K562 (cell line): ENCODE measurements at regions not wholly inside any gene's neighbourhood (a gene's known extent, or its start where the extent isn't known, plus 50 kb on each side); places are given as distances from the start of the nearest gene placed in this dataset.

Experiments
- MYBL2 ChIP-seq, 2 experiments: fragments of 450-650 bp in 1 of 2; sonication (generic) in 1 of 2; formaldehyde crosslinking in 1 of 2; IDR thresholded peaks; 2 replicates each; pipeline versions ENCODE4 v1.6.1 to v1.8.1; 2017 to 2022; ENCODE audit warnings: borderline replicate concordance in 1 of 2, inconsistent platforms in 1 of 2, low read depth in 1 of 2, mild to moderate bottlenecking in 1 of 2, missing genetic modification reagents in 1 of 2, moderate library complexity in 1 of 2
- NFIC ChIP-seq: fragments of 450-650 bp; IDR thresholded peaks from 2 replicates; pipeline ENCODE4 v1.6.1; 2017; ENCODE audit warnings: mild to moderate bottlenecking, inconsistent platforms
- RBM14 ChIP-seq: fragments of 200-400 bp; formaldehyde crosslinking; IDR thresholded peaks from 2 replicates; pipeline ENCODE4 v1.6.1; 2018; ENCODE audit warnings: low read depth, mild to moderate bottlenecking, low read length, moderate library complexity, borderline replicate concordance; ENCODE audit not compliant: insufficient read depth
- TF ChIP-seq, protein P1 (sequence below): fragments of 250-450 bp; sonication (Bioruptor Pico); IDR thresholded peaks from 2 replicates; pipeline ENCODE4 v1.5.0; 2022; ENCODE audit warnings: mild to moderate bottlenecking
- TF ChIP-seq, protein P2 (sequence below): fragments of 150-350 bp; IDR thresholded peaks from 2 replicates; pipeline ENCODE4 v1.6.1; 2014; ENCODE audit warnings: low read depth, mild to moderate bottlenecking, low read length, borderline replicate concordance
- TF ChIP-seq, protein P3 (sequence below): fragments of 450-650 bp; IDR thresholded peaks from 2 replicates; pipeline ENCODE4 v1.6.1; 2017; ENCODE audit warnings: antibody characterized with exemption
- TF ChIP-seq, protein P4 (sequence below): fragments of 250-450 bp; sonication (Bioruptor Pico); IDR thresholded peaks from 2 replicates; pipeline ENCODE4 v1.4.0; 2020; ENCODE audit warnings: mild to moderate bottlenecking, moderate library complexity

DNA sequence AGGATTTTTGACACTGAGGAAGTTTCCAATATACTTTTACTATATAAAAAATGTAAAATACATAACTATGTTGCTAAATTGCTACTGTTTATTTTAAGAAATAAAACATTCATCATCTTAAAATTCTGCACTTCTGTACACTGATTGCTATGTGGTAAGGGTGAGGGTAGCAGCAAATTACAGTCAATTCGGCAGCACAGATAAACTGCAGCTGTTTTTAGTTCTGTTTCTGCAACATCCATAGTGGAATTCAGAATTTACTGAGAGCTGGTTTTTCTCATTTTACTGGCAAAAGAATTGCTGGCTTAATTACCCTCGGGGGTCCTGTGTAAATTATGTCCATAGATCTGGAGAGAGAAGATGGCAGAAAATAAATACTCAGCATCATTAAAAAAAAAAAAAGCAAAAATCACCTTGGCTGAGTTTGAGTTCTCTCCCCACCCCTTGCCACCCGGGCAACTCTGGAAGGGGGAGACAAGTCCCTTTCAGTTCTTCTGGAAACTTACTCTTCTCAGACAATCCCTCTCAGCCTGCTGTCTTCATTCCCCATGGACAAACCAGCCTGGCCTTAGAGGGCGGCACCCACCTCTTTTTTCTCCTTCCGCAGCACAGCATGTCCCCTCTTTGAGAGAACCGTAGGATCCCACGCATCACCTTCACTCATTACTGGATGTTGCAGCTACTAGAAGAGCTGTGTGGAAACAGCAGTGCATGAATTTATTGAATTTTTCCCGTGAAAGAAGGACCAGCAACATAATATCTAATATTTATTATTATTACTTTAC lies 501.1 kb upstream of the CELF2 start (continued):
- TF ChIP-seq, protein P1, sequence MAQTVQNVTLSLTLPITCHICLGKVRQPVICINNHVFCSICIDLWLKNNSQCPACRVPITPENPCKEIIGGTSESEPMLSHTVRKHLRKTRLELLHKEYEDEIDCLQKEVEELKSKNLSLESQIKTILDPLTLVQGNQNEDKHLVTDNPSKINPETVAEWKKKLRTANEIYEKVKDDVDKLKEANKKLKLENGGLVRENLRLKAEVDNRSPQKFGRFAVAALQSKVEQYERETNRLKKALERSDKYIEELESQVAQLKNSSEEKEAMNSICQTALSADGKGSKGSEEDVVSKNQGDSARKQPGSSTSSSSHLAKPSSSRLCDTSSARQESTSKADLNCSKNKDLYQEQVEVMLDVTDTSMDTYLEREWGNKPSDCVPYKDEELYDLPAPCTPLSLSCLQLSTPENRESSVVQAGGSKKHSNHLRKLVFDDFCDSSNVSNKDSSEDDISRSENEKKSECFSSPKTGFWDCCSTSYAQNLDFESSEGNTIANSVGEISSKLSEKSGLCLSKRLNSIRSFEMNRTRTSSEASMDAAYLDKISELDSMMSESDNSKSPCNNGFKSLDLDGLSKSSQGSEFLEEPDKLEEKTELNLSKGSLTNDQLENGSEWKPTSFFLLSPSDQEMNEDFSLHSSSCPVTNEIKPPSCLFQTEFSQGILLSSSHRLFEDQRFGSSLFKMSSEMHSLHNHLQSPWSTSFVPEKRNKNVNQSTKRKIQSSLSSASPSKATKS (CRISPR knock-in tag), result no peak
- TF ChIP-seq, protein P2, sequence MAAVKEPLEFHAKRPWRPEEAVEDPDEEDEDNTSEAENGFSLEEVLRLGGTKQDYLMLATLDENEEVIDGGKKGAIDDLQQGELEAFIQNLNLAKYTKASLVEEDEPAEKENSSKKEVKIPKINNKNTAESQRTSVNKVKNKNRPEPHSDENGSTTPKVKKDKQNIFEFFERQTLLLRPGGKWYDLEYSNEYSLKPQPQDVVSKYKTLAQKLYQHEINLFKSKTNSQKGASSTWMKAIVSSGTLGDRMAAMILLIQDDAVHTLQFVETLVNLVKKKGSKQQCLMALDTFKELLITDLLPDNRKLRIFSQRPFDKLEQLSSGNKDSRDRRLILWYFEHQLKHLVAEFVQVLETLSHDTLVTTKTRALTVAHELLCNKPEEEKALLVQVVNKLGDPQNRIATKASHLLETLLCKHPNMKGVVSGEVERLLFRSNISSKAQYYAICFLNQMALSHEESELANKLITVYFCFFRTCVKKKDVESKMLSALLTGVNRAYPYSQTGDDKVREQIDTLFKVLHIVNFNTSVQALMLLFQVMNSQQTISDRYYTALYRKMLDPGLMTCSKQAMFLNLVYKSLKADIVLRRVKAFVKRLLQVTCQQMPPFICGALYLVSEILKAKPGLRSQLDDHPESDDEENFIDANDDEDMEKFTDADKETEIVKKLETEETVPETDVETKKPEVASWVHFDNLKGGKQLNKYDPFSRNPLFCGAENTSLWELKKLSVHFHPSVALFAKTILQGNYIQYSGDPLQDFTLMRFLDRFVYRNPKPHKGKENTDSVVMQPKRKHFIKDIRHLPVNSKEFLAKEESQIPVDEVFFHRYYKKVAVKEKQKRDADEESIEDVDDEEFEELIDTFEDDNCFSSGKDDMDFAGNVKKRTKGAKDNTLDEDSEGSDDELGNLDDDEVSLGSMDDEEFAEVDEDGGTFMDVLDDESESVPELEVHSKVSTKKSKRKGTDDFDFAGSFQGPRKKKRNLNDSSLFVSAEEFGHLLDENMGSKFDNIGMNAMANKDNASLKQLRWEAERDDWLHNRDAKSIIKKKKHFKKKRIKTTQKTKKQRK, result no peak
- TF ChIP-seq NFIC (no peak), MYBL2 (IDR thresholded peaks at IDR 0.05; ENCODE audit: low read depth) (no peak), MYBL2 (CRISPR knock-in tag; IDR thresholded peaks at IDR 0.05; ENCODE audit: borderline replicate concordance) (no peak), RBM14 (no peak)
- TF ChIP-seq, protein P3, sequence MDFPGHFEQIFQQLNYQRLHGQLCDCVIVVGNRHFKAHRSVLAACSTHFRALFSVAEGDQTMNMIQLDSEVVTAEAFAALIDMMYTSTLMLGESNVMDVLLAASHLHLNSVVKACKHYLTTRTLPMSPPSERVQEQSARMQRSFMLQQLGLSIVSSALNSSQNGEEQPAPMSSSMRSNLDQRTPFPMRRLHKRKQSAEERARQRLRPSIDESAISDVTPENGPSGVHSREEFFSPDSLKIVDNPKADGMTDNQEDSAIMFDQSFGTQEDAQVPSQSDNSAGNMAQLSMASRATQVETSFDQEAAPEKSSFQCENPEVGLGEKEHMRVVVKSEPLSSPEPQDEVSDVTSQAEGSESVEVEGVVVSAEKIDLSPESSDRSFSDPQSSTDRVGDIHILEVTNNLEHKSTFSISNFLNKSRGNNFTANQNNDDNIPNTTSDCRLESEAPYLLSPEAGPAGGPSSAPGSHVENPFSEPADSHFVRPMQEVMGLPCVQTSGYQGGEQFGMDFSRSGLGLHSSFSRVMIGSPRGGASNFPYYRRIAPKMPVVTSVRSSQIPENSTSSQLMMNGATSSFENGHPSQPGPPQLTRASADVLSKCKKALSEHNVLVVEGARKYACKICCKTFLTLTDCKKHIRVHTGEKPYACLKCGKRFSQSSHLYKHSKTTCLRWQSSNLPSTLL, result no peak
- TF ChIP-seq, protein P4, sequence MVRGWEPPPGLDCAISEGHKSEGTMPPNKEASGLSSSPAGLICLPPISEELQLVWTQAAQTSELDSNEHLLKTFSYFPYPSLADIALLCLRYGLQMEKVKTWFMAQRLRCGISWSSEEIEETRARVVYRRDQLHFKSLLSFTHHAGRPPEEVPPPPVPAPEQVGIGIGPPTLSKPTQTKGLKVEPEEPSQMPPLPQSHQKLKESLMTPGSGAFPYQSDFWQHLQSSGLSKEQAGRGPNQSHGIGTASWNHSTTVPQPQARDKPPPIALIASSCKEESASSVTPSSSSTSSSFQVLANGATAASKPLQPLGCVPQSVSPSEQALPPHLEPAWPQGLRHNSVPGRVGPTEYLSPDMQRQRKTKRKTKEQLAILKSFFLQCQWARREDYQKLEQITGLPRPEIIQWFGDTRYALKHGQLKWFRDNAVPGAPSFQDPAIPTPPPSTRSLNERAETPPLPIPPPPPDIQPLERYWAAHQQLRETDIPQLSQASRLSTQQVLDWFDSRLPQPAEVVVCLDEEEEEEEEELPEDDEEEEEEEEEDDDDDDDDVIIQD (CRISPR knock-in tag), result no peak
